NT2/D1 (cell line): ENCODE measurements at regions not wholly inside any gene's neighbourhood (a gene's known extent, or its start where the extent isn't known, plus 50 kb on each side); places are given as distances from the start of the nearest gene placed in this dataset.

Experiments
- SUZ12 ChIP-seq: IDR thresholded peaks from 2 replicates; pipeline ENCODE4 v1.6.1; 2011; ENCODE audit not compliant: insufficient read length, insufficient read depth; ENCODE audit errors: extremely low read depth
- ZNF274 ChIP-seq: IDR thresholded peaks from 2 replicates; pipeline ENCODE4 v1.6.1; 2011; ENCODE audit warnings: mild to moderate bottlenecking, low read depth, low read length

- TF ChIP-seq SUZ12 (no peak), ZNF274 (no peak)
These were observed 377.7 kb downstream of the CYLC2 start for GRCh38 chr9:103372828-103373227.
